HEK293 (cell line): ENCODE measurements at regions not wholly inside any gene's neighbourhood (a gene's known extent, or its start where the extent isn't known, plus 50 kb on each side); places are given as distances from the start of the nearest gene placed in this dataset.

Experiments used
- CTCF ChIA-PET: fragments of 350-600 bp; formaldehyde crosslinking; extraction: SDS; loops from one replicate; lab custom pipeline; 2021; ENCODE audit warnings: antibody characterized with exemption; lab: Yijun Ruan, JAX
- POLR2A ChIA-PET: fragments of 300-600 bp; formaldehyde crosslinking; extraction: SDS; loops from one replicate; lab custom pipeline; 2020; ENCODE audit warnings: antibody characterized with exemption, inconsistent platforms; lab: Yijun Ruan, JAX
- H3K27ac ChIP-seq: fragments of 200-500 bp; sonication (Bioruptor generic); 2 replicates; pipeline ENCODE4 v1.5.1; 2014; ENCODE audit warnings: low read depth, low read length, control low read depth, inconsistent platforms; ENCODE audit errors: extremely low read depth
- H3K36me3 ChIP-seq, 2 experiments: fragments of 200-500 bp in 1 of 2; sonication (Bioruptor generic) in 1 of 2; 1 replicate in 1 of 2; 2 replicates in 1 of 2; pipeline ENCODE4 v1.5.1; 2014 to 2017; ENCODE audit warnings: inconsistent platforms in 2 of 2, low read length in 2 of 2; ENCODE audit not compliant: control insufficient read depth in 2 of 2, insufficient read depth in 1 of 2
- H3K4me1 ChIP-seq: fragments of 200-500 bp; sonication (Bioruptor generic); 2 replicates; pipeline ENCODE4 v1.5.1; 2014; ENCODE audit warnings: mild to moderate bottlenecking, low read length, inconsistent platforms; ENCODE audit not compliant: control insufficient read depth, insufficient read depth
- H3K4me3 ChIP-seq: 2 replicates; pipeline ENCODE4 v1.5.1; 2011; ENCODE audit warnings: low read depth, mild to moderate bottlenecking, control low read depth, low read length, moderate library complexity
- H3K9me3 ChIP-seq: fragments of 200-500 bp; sonication (Bioruptor generic); 2 replicates; pipeline ENCODE4 v1.5.1; 2014; ENCODE audit warnings: low read depth, low read length, inconsistent platforms; ENCODE audit not compliant: control insufficient read depth, insufficient read depth
- FEZF1 ChIP-seq: fragments of 450-650 bp; formaldehyde crosslinking; IDR thresholded peaks from 2 replicates; pipeline ENCODE4 v1.5.1; 2016; ENCODE audit warnings: missing biosample characterization, missing genetic modification characterization
- KLF16 ChIP-seq: fragments of 450-650 bp; formaldehyde crosslinking; IDR thresholded peaks from 2 replicates; pipeline ENCODE4 v1.5.1; 2017; ENCODE audit warnings: missing biosample characterization, missing genetic modification characterization
- PBX3 ChIP-seq: sonication (generic); formaldehyde crosslinking; IDR thresholded peaks from 2 replicates; pipeline ENCODE4 v1.8.1; 2022; ENCODE audit warnings: mild to moderate bottlenecking, moderate library complexity, missing genetic modification reagents
- PRDM1 ChIP-seq: fragments of 450-650 bp; formaldehyde crosslinking; IDR thresholded peaks from 2 replicates; pipeline ENCODE4; 2016; ENCODE audit warnings: missing biosample characterization, missing genetic modification characterization
- PRDM10 ChIP-seq: fragments of 450-650 bp; formaldehyde crosslinking; IDR thresholded peaks from 2 replicates; pipeline ENCODE4 v1.5.1; 2016; ENCODE audit warnings: missing biosample characterization, missing genetic modification characterization
- PRDM6 ChIP-seq: fragments of 450-650 bp; formaldehyde crosslinking; IDR thresholded peaks from 2 replicates; pipeline ENCODE4 v1.5.1; 2017; ENCODE audit warnings: missing biosample characterization, missing genetic modification characterization
- YY1 ChIP-seq: fragments of 450-650 bp; formaldehyde crosslinking; IDR thresholded peaks from 2 replicates; pipeline ENCODE4 v1.5.1; 2018; ENCODE audit warnings: missing biosample characterization, missing genetic modification characterization
- ZBTB7A ChIP-seq: fragments of 450-650 bp; formaldehyde crosslinking; IDR thresholded peaks from 2 replicates; pipeline ENCODE4 v1.5.1; 2016; ENCODE audit warnings: low read depth, missing biosample characterization, missing genetic modification characterization
- ZNF140 ChIP-seq: fragments of 450-650 bp; formaldehyde crosslinking; IDR thresholded peaks from 2 replicates; pipeline ENCODE4 v1.5.1; 2016; ENCODE audit warnings: missing biosample characterization, missing genetic modification characterization
- ZNF23 ChIP-seq: fragments of 450-650 bp; formaldehyde crosslinking; IDR thresholded peaks from 2 replicates; pipeline ENCODE4 v1.5.1; 2016; ENCODE audit warnings: missing biosample characterization, missing genetic modification characterization, borderline replicate concordance
- ZNF24 ChIP-seq: fragments of 450-650 bp; formaldehyde crosslinking; IDR thresholded peaks from 2 replicates; pipeline ENCODE4 v1.5.1; 2016; ENCODE audit warnings: missing biosample characterization, missing genetic modification characterization
- ZNF335 ChIP-seq: fragments of 450-650 bp; formaldehyde crosslinking; conservative IDR thresholded peaks from 2 replicates; pipeline ENCODE4 v1.5.1; 2016; ENCODE audit warnings: missing biosample characterization, missing genetic modification characterization
- ZNF362 ChIP-seq: fragments of 450-650 bp; formaldehyde crosslinking; IDR thresholded peaks from 2 replicates; pipeline ENCODE4 v1.5.1; 2016; ENCODE audit warnings: missing biosample characterization, missing genetic modification characterization
- ZNF366 ChIP-seq: fragments of 450-650 bp; formaldehyde crosslinking; conservative IDR thresholded peaks from 2 replicates; pipeline ENCODE4 v1.5.1; 2016; ENCODE audit warnings: missing biosample characterization, missing genetic modification characterization
- ZNF549 ChIP-seq: fragments of 450-650 bp; IDR thresholded peaks from 2 replicates; pipeline ENCODE4 v1.5.1; 2018; ENCODE audit warnings: missing biosample characterization, missing genetic modification characterization, mild to moderate bottlenecking, inconsistent platforms, moderate library complexity
- ZNF777 ChIP-seq: fragments of 450-650 bp; formaldehyde crosslinking; IDR thresholded peaks from 2 replicates; pipeline ENCODE4 v1.5.1; 2017; ENCODE audit warnings: missing biosample characterization, missing genetic modification characterization, borderline replicate concordance

GRCh38 chr5:172574871-172575223, 66.2 kb upstream of the NEURL1B start (continued):
- TF ChIP-seq KLF16 (tag by site-specific recombination) (no peak), ZNF24 (tag by site-specific recombination) (no peak), ZNF23 (tag by site-specific recombination) (no peak), ZNF362 (tag by site-specific recombination) (no peak), FEZF1 (tag by site-specific recombination) (no peak), ZNF549 (tag by site-specific recombination) (no peak), YY1 (no peak)

- no peaks in the 10 kb centered on the region for H3K9me3 ChIP-seq
- no peaks in the 10 kb centered on the region for H3K36me3 ChIP-seq
- ChIA-PET POLR2A (interaction anchor here (0.6 kb wide), 1 partner anchor 385 kb away, joined by 3 read pairs; the partner anchor contains the start of gene RPL26L1), CTCF (no interaction called here)
- H3K4me3 ChIP-seq, result no peak overlapping the region
- H3K27ac ChIP-seq, result no peak overlapping the region
- H3K4me1 ChIP-seq, result no peaks in the 10 kb centered on the region
- TF ChIP-seq PRDM6, result no peak
- no peak for TF ChIP-seq PRDM10 (tag by site-specific recombination)
- no peak for TF ChIP-seq PBX3 (CRISPR knock-in tag)
- TF ChIP-seq ZNF366 (tag by site-specific recombination), result peak; percentile 98
- TF ChIP-seq ZNF335, result no peak
- TF ChIP-seq ZNF140, result no peak
- 0 out of 2 replicates have a peak, but pooled peaks have one; percentile 9 for TF ChIP-seq PRDM1
These were observed 66.8 kb upstream of the NEURL1B start for GRCh38 chr5:172573986-172574870.

GRCh38 chr5:172573120-172573882, 67.8 kb upstream of the NEURL1B start:
- Histone ChIP-seq H3K4me3 (no peak overlapping the region), H3K9me3 (no peaks in the 10 kb centered on the region), H3K27ac (no peak overlapping the region), H3K4me1 (no peaks in the 10 kb centered on the region), H3K36me3 (no peaks in the 10 kb centered on the region)
- ChIA-PET POLR2A (no interaction called here), CTCF (no interaction called here)
- TF ChIP-seq ZBTB7A (tag by site-specific recombination), result no peak
- no peak for TF ChIP-seq ZNF777 (tag by site-specific recombination)
